ENCODE measurements at regions not wholly inside any gene's neighbourhood (a gene's known extent, or its start where the extent isn't known, plus 50 kb on each side); places are given as distances from the start of the nearest gene placed in this dataset.
A peak's percentile ranks its signal among the peaks of the same experiment; 100 is the strongest.

GRCh38 chr6:145370559-145370958 is 364.8 kb downstream of the EPM2A start:
- no peak for DNase-seq

- no peak for DNase-seq
Observed at GRCh38 chr6:145372671-145373151, 362.6 kb downstream of the EPM2A start.

- no peak for DNase-seq
Observed at GRCh38 chr6:145373826-145374225, 361.5 kb downstream of the EPM2A start.

GRCh38 chr6:145374570-145374969 is 360.8 kb downstream of the EPM2A start:
- no peak for DNase-seq

DNA sequence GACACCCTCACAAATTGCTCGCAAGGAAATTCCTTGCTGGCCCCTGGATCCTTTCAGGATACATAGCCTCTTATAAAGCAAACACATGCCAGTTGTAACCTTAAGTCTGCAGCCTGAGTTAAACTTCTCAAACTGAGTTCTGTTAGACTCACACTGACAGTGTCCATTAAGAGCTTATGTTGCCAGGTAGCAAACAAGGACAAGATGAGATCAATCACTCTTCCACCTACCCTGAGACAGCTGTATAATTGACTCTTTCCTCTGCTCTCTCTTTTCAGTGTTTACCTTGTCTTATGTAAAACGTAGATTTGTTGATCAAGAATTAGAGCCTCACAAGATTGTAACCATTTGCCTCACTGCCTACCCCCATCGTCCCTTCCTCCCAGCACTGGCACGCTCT is 359.8 kb downstream of the EPM2A start:
- no peak for DNase-seq

GRCh38 chr6:145380186-145380585 is 355.1 kb downstream of the EPM2A start:
- no peak for DNase-seq

GRCh38 chr6:145381941-145382340 is 353.4 kb downstream of the EPM2A start:
- DNase-seq = no peak

DNA sequence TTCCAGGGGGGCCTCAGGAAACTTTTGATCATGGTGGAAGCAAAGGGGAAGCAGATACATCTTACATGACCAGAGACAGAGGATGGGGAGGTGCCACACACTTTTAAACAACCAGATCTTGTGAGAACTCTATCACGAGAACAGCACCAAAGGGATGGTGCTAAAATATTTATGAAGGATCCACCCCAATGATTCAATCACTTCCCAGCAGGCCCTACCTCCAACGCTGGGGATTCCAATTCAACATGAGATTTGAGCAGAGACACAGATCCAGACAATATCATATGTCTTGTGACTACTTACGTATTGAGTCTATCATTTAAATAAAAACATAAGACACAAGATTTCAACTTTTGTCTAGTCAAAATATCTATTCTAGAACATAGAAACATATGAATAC is 351.9 kb downstream of the EPM2A start:
- no peak for DNase-seq

DNA sequence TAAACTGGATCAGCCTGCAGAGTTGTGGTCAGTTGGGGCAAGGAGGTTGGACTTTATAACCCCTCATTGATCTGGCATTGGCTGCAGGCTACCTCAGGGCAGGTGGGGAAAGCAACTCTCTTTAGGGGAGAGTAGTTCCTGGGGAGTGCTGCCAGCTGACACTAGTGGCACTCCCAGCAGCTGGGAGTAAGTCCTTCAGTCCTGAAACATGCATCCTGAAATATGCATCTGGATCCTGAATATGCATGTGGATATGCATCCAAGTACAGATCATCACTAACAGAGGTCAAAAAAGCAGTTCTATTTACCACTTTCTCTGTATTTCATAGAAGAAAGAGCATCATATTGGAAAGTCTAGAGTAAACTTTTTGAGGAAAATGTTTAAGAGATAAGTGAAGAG is 350.8 kb downstream of the EPM2A start:
- DNase-seq = no peak

DNA sequence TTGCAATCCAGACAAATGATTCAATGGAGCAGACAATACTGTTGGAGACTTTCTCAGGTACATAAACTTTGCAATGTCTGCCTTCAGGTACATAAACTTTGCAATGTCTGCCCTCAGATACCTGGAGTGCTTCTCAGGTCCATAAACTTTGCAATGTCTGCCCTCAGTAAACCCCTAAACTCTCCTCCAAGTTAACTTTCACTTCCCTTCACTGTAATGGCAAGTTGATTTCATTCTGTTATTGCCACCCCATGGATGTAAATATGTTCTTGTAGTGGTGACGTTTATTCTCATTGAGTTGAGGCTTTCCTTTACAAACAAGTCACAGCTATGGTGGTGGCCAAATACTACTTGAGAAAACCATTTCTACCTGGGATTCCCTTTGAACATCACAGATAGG is 338.8 kb downstream of the EPM2A start:
- DNase-seq = no peak

- DNase-seq = no peak
Observed at GRCh38 chr6:145400508-145400907, 334.8 kb downstream of the EPM2A start.

DNA sequence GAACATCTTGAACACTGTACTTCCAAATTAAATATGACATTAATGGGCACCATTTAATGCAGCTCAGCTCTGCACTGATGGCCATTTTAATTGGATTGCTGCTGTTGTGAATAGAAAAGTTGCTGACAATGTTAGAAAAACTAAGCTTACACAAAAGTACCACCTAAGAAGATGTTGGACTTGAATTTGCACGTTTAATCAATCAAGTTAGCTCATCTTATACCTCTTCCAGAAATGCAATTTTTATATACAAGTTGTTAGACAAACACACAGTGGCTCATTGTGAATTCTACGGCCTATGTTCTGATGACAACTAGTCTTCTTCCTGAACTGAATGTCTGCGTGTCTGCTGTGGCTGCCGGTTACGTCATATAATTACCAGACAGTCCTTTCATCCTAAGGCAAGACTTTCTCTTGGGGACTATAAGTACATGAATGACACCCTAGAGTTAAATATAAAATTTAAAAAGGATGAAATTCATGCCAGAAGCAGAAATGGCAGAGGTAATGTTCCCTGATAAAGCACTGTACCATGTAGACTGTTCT is 330.2 kb downstream of the EPM2A start:
- no peak for DNase-seq

DNA sequence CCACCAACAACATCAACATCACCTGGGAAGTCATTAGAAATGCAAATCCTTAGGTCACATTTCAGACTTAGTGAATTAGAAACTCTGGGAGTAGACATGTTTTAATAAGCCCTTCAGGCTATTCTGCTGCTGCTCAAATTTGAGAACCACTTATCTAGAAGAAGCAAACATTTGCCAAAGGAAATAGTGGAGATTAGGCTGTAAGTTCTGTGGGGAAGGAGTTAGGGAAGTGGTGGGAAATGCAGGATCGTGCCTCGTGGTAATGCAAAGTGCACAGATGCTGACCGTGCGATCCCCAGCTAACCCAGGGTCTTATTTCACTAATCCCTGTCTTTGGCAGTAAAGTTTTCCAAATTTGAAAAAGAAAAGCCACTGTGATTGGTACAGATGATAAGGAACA is 328.5 kb downstream of the EPM2A start:
- DNase-seq = no peak

DNA sequence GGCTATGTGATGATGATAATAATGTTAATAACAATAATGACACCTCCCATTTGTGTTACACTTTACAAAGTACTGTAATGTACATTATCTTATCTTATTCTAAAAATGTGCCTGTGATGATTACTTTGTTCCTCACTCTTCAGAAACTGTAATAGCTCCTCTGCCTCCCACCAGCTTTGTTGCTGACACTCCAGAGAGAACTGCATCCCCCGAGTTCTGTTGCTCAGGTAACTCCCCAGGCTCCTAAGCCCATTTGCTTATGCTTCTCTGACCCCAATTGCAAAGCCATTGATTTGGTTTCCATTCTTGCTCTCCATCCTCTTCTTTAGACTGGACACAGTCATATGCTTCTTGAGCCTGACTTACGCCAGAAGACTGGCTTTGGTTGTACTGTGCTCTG is 319.7 kb downstream of the EPM2A start:
- no peak for DNase-seq

- no peak for DNase-seq
Observed at GRCh38 chr6:145420599-145420998, 314.7 kb downstream of the EPM2A start.

DNA sequence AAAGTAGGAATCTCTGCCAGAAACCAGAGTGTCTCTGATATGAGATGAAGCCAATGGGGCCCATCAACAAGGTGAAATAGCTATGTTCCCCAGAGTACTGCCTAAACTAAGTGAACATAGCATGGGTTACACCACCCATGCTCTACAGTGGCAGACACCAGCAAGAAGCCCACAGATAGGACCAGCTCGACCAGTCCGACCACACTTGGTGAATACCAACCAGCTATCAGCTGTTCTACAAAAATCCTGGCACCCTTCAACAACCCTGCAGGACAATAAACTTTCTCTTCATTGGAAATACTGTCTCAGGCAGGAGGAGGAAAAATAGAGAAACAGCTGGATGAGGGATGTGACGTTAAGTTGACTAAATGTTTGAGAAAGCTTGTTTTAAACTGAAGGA is 311.4 kb downstream of the EPM2A start:
- DNase-seq = no peak

GRCh38 chr6:145427232-145427631 is 308.1 kb downstream of the EPM2A start:
- DNase-seq = no peak

GRCh38 chr6:145428706-145429105 is 306.6 kb downstream of the EPM2A start:
- peak; percentile 3 for DNase-seq

GRCh38 chr6:145442110-145442509 is 293.2 kb downstream of the EPM2A start:
- no peak for DNase-seq

DNA sequence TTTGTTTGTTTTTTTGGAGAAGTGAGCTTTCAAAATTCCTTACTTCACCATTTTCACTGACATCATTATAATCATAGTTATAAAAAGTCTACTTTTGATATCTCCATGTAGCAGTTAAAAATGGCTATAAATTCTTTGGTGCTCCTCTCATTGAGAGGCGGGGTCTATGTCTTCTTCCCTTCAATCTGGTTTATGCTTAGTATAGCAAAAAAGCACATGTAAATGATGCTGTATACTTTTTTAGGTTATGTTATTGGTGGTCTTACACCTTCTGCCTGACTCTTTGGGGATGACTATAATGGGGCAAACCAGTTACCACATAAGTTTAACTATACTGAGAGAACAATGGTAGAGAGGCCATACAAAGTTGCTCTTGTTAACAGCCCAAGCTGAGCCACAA is 289.6 kb downstream of the EPM2A start:
- no peak for DNase-seq

DNA sequence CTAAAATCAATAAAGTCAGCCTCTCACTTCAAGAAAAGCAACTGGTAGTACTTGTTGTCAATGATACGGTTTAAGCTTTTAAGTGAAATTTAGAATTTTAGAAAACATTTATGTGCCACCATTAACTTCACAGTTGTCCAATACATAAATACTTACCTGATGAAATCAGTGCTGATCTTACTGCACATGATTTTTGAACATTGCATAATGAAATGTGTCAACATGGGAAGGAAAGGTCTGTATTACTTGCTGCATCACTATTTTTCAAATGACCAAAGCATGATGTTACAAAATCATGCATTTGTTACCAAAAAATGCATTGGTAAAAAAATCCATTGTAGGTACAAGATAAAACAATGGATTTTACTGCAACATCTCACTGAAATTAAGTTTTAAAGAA is 284.3 kb downstream of the EPM2A start:
- no peak for DNase-seq

GRCh38 chr6:145453376-145453775 is 281.9 kb downstream of the EPM2A start:
- no peak for DNase-seq

DNA sequence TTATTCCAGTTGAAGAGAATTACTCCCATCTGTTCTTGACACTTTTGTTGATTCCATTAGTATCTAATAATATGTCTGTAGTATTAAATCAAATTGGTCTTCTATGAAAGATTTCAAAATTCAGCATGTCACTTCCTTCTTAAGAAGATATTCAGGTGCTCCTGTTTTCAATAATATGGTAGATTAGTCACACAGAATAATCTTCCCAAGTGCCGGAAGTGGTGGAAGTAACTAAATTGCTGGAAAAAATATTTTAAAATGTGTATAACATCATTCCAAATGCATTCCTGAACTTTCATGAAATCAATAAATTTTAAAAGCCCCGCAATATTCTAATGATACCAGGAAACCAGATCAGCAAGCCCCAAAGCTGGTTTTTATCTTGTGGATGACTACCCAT is 281.3 kb downstream of the EPM2A start:
- DNase-seq = no peak

DNA sequence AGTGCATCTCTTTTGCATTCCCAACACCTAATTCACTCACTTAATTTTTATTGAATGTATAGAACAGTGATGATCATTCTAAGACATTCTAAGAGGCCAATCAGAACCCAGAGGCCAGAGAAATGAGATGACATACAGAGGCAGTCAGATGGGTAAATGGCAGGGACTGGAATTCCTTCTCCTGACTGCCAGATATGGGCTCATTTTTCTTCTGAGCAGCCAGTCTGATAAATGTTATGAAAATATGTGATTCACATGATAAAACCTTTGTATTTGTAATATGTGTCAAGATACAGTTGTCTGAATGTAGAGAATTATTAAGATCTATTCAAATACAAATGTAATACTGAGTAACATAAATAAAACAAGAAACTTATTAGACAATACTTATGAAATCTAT is 277.8 kb downstream of the EPM2A start:
- no peak for DNase-seq

DNA sequence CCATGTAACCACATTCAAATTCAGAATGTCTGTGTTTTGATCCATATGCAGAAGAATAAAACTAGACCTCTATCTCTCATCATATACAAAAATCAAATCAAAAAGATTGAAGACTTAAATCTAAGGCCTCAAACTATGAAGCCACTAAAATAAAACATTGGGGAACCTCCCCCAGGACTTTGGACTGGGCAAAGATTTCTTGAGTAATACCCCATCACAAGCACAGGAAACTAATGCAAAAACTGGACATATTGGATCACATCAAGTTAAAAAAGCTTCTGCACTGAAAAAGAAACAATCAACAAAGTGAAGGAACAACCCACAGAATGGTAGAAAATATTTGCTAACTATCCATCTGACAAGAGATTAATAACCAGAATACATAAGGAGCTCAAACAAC is 266.8 kb downstream of the EPM2A start:
- DNase-seq = no peak

DNA sequence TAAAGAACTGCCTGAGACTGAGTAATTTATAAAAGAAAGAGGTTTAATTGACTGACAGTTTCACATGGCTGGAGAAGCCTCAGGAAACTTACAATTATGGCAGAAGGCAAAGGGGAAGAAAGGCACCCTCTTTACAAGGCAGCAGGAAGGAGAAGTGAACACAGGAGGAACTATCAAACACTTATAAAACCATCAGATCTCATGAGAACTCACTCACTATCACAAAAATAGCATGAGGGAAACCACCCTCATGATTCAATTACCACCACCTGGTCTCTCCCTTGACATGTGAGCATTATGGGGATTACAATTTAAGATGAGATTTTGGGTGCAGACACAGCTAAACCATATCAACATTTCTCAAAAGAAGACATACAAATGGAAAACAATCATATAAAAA is 266.3 kb downstream of the EPM2A start:
- DNase-seq = no peak

Data from midbrain (tissue), 1 donor.